GM12878 (cell line): ENCODE measurements at regions not wholly inside any gene's neighbourhood (a gene's known extent, or its start where the extent isn't known, plus 50 kb on each side); places are given as distances from the start of the nearest gene placed in this dataset.

Experiments
- ATAC-seq: fragments of 200-7000 bp; cut with Tn5 transposase; 3 replicates; pipeline ENCODE4 v1.9.1; 2020; ENCODE audit warnings: mild to moderate bottlenecking, moderate library complexity
- BruUV-seq: library from RNA; stranded (reverse); fragments of 400-500 nt; replicated peaks from 2 replicates; lab custom pipeline; 2021; lab: Mats Ljungman, UMichigan
- CTCF ChIA-PET: fragments of 300-600 bp; sonication (Branson Sonifier 250); formaldehyde crosslinking; extraction: SDS; loops from one replicate; lab custom pipeline; 2021; ENCODE audit warnings: inconsistent platforms; lab: Yijun Ruan, JAX
- POLR2A ChIA-PET: fragments of 350-600 bp; formaldehyde crosslinking; extraction: SDS; loops from one replicate; lab custom pipeline; 2021; ENCODE audit warnings: inconsistent platforms; lab: Charles Lee
- RAD21 ChIA-PET: fragments of 300-600 bp; sonication (Branson Sonifier 250); formaldehyde crosslinking; loops from one replicate; lab custom pipeline; 2023; ENCODE audit warnings: antibody characterized with exemption; ENCODE audit not compliant: unreplicated experiment; lab: Charles Lee
- SMC1A ChIA-PET: fragments of 300-600 bp; sonication (Branson Sonifier 250); formaldehyde crosslinking; loops from one replicate; lab custom pipeline; 2023; ENCODE audit not compliant: unreplicated experiment, uncharacterized antibody; lab: Charles Lee
- DNase-seq: peaks from one replicate; pipeline ENCODE4 v3.0.0-alpha.2; 2011; ENCODE audit warnings: low read depth, low spot score
- FAIRE-seq: peaks from 3 replicates; lab custom pipeline; 2011; peaks lifted over from hg19 to GRCh38; lab: Jason Lieb, UNC
- H2AFZ ChIP-seq: 2 replicates; pipeline ENCODE4 v1.6.0; 2011; ENCODE audit warnings: low read depth, low read length, control low read depth; ENCODE audit not compliant: control insufficient read depth
- H3K27ac ChIP-seq: 2 replicates; pipeline ENCODE4 v1.5.1; 2011; ENCODE audit warnings: control low read depth; ENCODE audit not compliant: control insufficient read depth, insufficient read depth
- H3K27me3 ChIP-seq, 2 experiments: replicated peaks in 1 of 2; 2 replicates each; pipeline versions ENCODE4 v1.6.0 to v1.6.1; 2011; ENCODE audit warnings: low read length in 1 of 2; ENCODE audit not compliant: control insufficient read depth in 2 of 2, insufficient read depth in 2 of 2
- H3K36me3 ChIP-seq, 2 experiments: 2 replicates each; pipeline ENCODE4 v1.5.1; 2011; ENCODE audit warnings: low read length in 1 of 2; ENCODE audit not compliant: control insufficient read depth in 2 of 2, insufficient read depth in 2 of 2
- H3K4me1 ChIP-seq: 2 replicates; pipeline ENCODE4 v1.6.1; 2011; ENCODE audit warnings: mild to moderate bottlenecking, low read length, moderate library complexity, mixed read lengths; ENCODE audit not compliant: control insufficient read depth, insufficient read depth
- H3K4me2 ChIP-seq: 2 replicates; pipeline ENCODE4 v1.6.0; 2011; ENCODE audit warnings: control low read depth; ENCODE audit not compliant: control insufficient read depth, insufficient read depth
- H3K4me3 ChIP-seq: fragments of 200-600 bp; sonication (generic); 2 replicates; pipeline ENCODE4 v1.5.1; 2016
- H3K79me2 ChIP-seq: 2 replicates; pipeline ENCODE4 v1.6.0; 2011; ENCODE audit warnings: low read length; ENCODE audit not compliant: control insufficient read depth, insufficient read depth
- H3K9ac ChIP-seq: 2 replicates; pipeline ENCODE4 v1.8.0; 2011; ENCODE audit warnings: low read length, control low read depth, mixed read lengths; ENCODE audit not compliant: control insufficient read depth, insufficient read depth
- H3K9me3 ChIP-seq: replicated peaks from 3 replicates; pipeline ENCODE4 v1.5.1; 2011; ENCODE audit warnings: mild to moderate bottlenecking, low read length; ENCODE audit not compliant: control insufficient read depth, insufficient read depth
- H4K20me1 ChIP-seq: 2 replicates; pipeline ENCODE4 v1.6.0; 2011; ENCODE audit not compliant: control insufficient read depth, insufficient read depth
- BCL3 ChIP-seq: IDR thresholded peaks from 2 replicates; pipeline ENCODE4 v1.6.1; 2011; ENCODE audit warnings: borderline replicate concordance, low read depth, mild to moderate bottlenecking, moderate library complexity, low read length; ENCODE audit not compliant: insufficient read depth, poor library complexity, severe bottlenecking
- BMI1 ChIP-seq: fragments of 450-650 bp; IDR thresholded peaks from 2 replicates; pipeline ENCODE4 v1.6.1; 2016; ENCODE audit warnings: mild to moderate bottlenecking, moderate library complexity, borderline replicate concordance
- CBFB ChIP-seq: IDR thresholded peaks from 2 replicates; pipeline ENCODE4 v1.6.1; 2016; ENCODE audit warnings: antibody characterized with exemption, low read depth
- CBX5 ChIP-seq: sonication (generic); IDR thresholded peaks from 2 replicates; pipeline ENCODE4 v1.6.1; 2016; ENCODE audit warnings: low read depth, moderate library complexity, mild to moderate bottlenecking, inconsistent platforms
- ESRRA ChIP-seq: IDR thresholded peaks from 2 replicates; pipeline ENCODE4 v1.6.1; 2012; ENCODE audit warnings: mild to moderate bottlenecking, low read length, improper control_type of control experiment
- FOS ChIP-seq: IDR thresholded peaks from 3 replicates; pipeline ENCODE4 v1.6.1; 2011; ENCODE audit warnings: borderline replicate concordance; ENCODE audit not compliant: insufficient read length; ENCODE audit errors: extremely low read depth
- IKZF2 ChIP-seq, 2 experiments: fragments of 450-650 bp; IDR thresholded peaks; 2 replicates each; pipeline ENCODE4 v1.6.1; 2017; ENCODE audit warnings: mild to moderate bottlenecking in 2 of 2, moderate library complexity in 2 of 2
- MLLT1 ChIP-seq: fragments of 450-650 bp; IDR thresholded peaks from 2 replicates; pipeline ENCODE4 v1.6.1; 2016; ENCODE audit warnings: mild to moderate bottlenecking
- MTA2 ChIP-seq: fragments of 450-650 bp; IDR thresholded peaks from 2 replicates; pipeline ENCODE4 v1.6.1; 2016; ENCODE audit warnings: low read depth, mild to moderate bottlenecking, moderate library complexity
- MTA3 ChIP-seq: IDR thresholded peaks from 2 replicates; pipeline ENCODE4 v1.6.1; 2012; ENCODE audit warnings: low read length, inconsistent platforms, borderline replicate concordance
- NRF1 ChIP-seq: conservative IDR thresholded peaks from 2 replicates; pipeline ENCODE4 v1.6.1; 2011; ENCODE audit warnings: mild to moderate bottlenecking, low read depth, low read length, improper control_type of control experiment
- POLR2AphosphoS2 ChIP-seq: IDR thresholded peaks from 2 replicates; pipeline ENCODE4 v1.6.1; 2011; ENCODE audit warnings: low read depth, mild to moderate bottlenecking, low read length, improper control_type of control experiment, moderate library complexity
- RCOR1 ChIP-seq: conservative IDR thresholded peaks from 2 replicates; pipeline ENCODE4 v1.6.1; 2012; ENCODE audit warnings: low read depth, low read length, improper control_type of control experiment
- RFX5 ChIP-seq: IDR thresholded peaks from 2 replicates; pipeline ENCODE4 v1.6.1; 2011; ENCODE audit warnings: low read depth, low read length, improper control_type of control experiment
- SMC3 ChIP-seq: IDR thresholded peaks from 2 replicates; pipeline ENCODE4 v1.6.1; 2011; ENCODE audit warnings: low read length, improper control_type of control experiment, borderline replicate concordance
- SP1 ChIP-seq: IDR thresholded peaks from one replicate; pipeline ENCODE4 v1.6.1; 2011; ENCODE audit warnings: low read depth, low read length
- SREBF1 ChIP-seq: IDR thresholded peaks from 2 replicates; pipeline ENCODE4 v1.6.1; 2012; ENCODE audit warnings: mild to moderate bottlenecking, low read length
- ZBTB40 ChIP-seq: fragments of 450-650 bp; IDR thresholded peaks from 2 replicates; pipeline ENCODE4 v1.6.1; 2016; ENCODE audit warnings: mild to moderate bottlenecking, moderate library complexity, borderline replicate concordance
- ZNF217 ChIP-seq: fragments of 450-650 bp; IDR thresholded peaks from 2 replicates; pipeline ENCODE4 v1.6.1; 2017; ENCODE audit warnings: antibody characterized with exemption, mild to moderate bottlenecking
- WGBS: methylation state at CpG from one replicate; pipeline ENCODE4 v1.1.6; 2016; ENCODE audit warnings: low lambda C conversion rate; ENCODE audit not compliant: insufficient replicate concordance, insufficient coverage; ENCODE audit errors: missing lambda C conversion rate; 5-methylcytosine and 5-hydroxymethylcytosine counted together
- in situ Hi-C: fragments of 300-500 bp; cut with MboI; formaldehyde crosslinking; loops from 9 replicates; pipeline ENCODE4 v1.14.3; 2018; ENCODE audit warnings: mixed read lengths
- intact Hi-C: fragments of 100-400 bp; cut with micrococcal nuclease; formaldehyde crosslinking; loops from one replicate; pipeline ENCODE4 v1.14.2; 2022; ENCODE audit not compliant: unreplicated experiment

- Histone ChIP-seq H3K4me1 (no peaks in the 10 kb centered on the region), H3K4me3 (no peak overlapping the region)
- FAIRE-seq = no peak
- TF ChIP-seq RFX5 = no peak
- TF ChIP-seq SP1 = no peak
- no peak for TF ChIP-seq FOS
- no peak for TF ChIP-seq MTA2
- TF ChIP-seq IKZF2 (IDR thresholded peaks at IDR 0.05) = no peak
- no peak for TF ChIP-seq SMC3
- TF ChIP-seq RCOR1 = no peak
- no peak for TF ChIP-seq MTA3
- no peak for TF ChIP-seq ESRRA
- TF ChIP-seq MLLT1 = no peak
- TF ChIP-seq BCL3 = no peak
- TF ChIP-seq POLR2AphosphoS2 = no peak
- no peak for TF ChIP-seq ZBTB40
- no peak for TF ChIP-seq NRF1
- TF ChIP-seq CBX5 = no peak
- TF ChIP-seq SREBF1 = no peak
- TF ChIP-seq BMI1 = no peak
- no peak for TF ChIP-seq CBFB
- TF ChIP-seq ZNF217 = no peak
- TF ChIP-seq, all 136 proteins: peak for 0
- no peaks in the 10 kb centered on the region for H3K36me3 ChIP-seq
- no peak overlapping the region for H3K27ac ChIP-seq
- H3K27me3 ChIP-seq = peaks cover 0 to 3% of the 10 kb centered on the region in 2 experiments; a peak in 1 of 4 replicates
- intact Hi-C loops = no loop called here
- 39% methylated on average over 6 of the region's 6 CpGs for WGBS
- ATAC-seq = no peak; the same call in 1 of the 3 replicates
- POLR2A ChIA-PET = no interaction called here
- no peaks in the 10 kb centered on the region; the same call in 2 of the 3 replicates for H3K9me3 ChIP-seq
- H3K79me2 ChIP-seq = no peaks in the 10 kb centered on the region
- RAD21 ChIA-PET = interaction anchor here (1.1 kb wide), 1 partner anchor 62 kb away, joined by 3 read pairs; no protein-coding TSS in a partner anchor
- in situ Hi-C loops = no loop called here
- no TSS peak for BruUV-seq
- no peak for DNase-seq
- SMC1A ChIA-PET = interaction anchor here (0.5 to 1.3 kb wide), 6 partner anchors 9 to 191 kb away, joined by 3 read pairs; no protein-coding TSS in a partner anchor
- no peak overlapping the region for H3K9ac ChIP-seq
- no peaks in the 10 kb centered on the region for H4K20me1 ChIP-seq
- H3K4me2 ChIP-seq = no peak overlapping the region
- CTCF ChIA-PET = no interaction called here
- no peak overlapping the region for H2AFZ ChIP-seq
Observed at GRCh38 chr5:56608217-56608925, 207.0 kb upstream of the MAP3K1 start.
